ENCODE measurements at regions not wholly inside any gene's neighbourhood (a gene's known extent, or its start where the extent isn't known, plus 50 kb on each side); places are given as distances from the start of the nearest gene placed in this dataset.
A peak's percentile ranks its signal among the peaks of the same experiment; 100 is the strongest.
"Not testable (repeated sequence)": the region's sequence is repeated elsewhere in the genome, so short reads cannot be mapped to it uniquely, and the experiment has no call there.

- no peak for DNase-seq (ENCODE audit: low spot score)
These were observed 298.7 kb upstream of the USP25 start for GRCh38 chr21:15431053-15431452.

- no peak for DNase-seq (ENCODE audit: low spot score)
These were observed 296.7 kb upstream of the USP25 start for GRCh38 chr21:15433091-15433490.

- no peak for DNase-seq (ENCODE audit: low spot score)
These were observed 295.4 kb upstream of the USP25 start for GRCh38 chr21:15434163-15434905.

GRCh38 chr21:15436031-15436430 lies 293.8 kb upstream of the USP25 start:
- no peak for DNase-seq (ENCODE audit: low spot score)

GRCh38 chr21:15437883-15438282 lies 291.9 kb upstream of the USP25 start:
- DNase-seq (ENCODE audit: low spot score): peak; percentile 54

- no peak for DNase-seq (ENCODE audit: low spot score)
These were observed 290.1 kb upstream of the USP25 start for GRCh38 chr21:15439726-15440125.

- DNase-seq (ENCODE audit: low spot score): no peak
These were observed 288.7 kb upstream of the USP25 start for GRCh38 chr21:15441060-15441493.

GRCh38 chr21:15441992-15442391 lies 287.8 kb upstream of the USP25 start:
- DNase-seq (ENCODE audit: low spot score): no peak

- no peak for DNase-seq (ENCODE audit: low spot score)
These were observed 286.9 kb upstream of the USP25 start for GRCh38 chr21:15442743-15443469.

GRCh38 chr21:15443740-15444117 lies 286.1 kb upstream of the USP25 start:
- no peak for DNase-seq (ENCODE audit: low spot score)

- DNase-seq (ENCODE audit: low spot score): no peak
These were observed 285.4 kb upstream of the USP25 start for GRCh38 chr21:15444118-15444960.

- DNase-seq (ENCODE audit: low spot score): no peak
These were observed 284.5 kb upstream of the USP25 start for GRCh38 chr21:15445327-15445726.

GRCh38 chr21:15446223-15446622 lies 283.6 kb upstream of the USP25 start:
- no peak for DNase-seq (ENCODE audit: low spot score)

- no peak for DNase-seq (ENCODE audit: low spot score)
These were observed 280.2 kb upstream of the USP25 start for GRCh38 chr21:15449556-15449955.

GRCh38 chr21:15453261-15453660 lies 276.5 kb upstream of the USP25 start:
- no peak for DNase-seq (ENCODE audit: low spot score)

GRCh38 chr21:15453785-15454184 lies 276.0 kb upstream of the USP25 start:
- DNase-seq (ENCODE audit: low spot score): not testable (repeated sequence)

GRCh38 chr21:15454931-15455330 lies 274.9 kb upstream of the USP25 start:
- DNase-seq (ENCODE audit: low spot score): not testable (repeated sequence)

GRCh38 chr21:15455819-15456462 lies 273.8 kb upstream of the USP25 start:
- DNase-seq (ENCODE audit: low spot score): no peak

- DNase-seq (ENCODE audit: low spot score): no peak
These were observed 271.8 kb upstream of the USP25 start for GRCh38 chr21:15457965-15458364.

- no peak for DNase-seq (ENCODE audit: low spot score)
These were observed 267.7 kb upstream of the USP25 start for GRCh38 chr21:15462092-15462491.

GRCh38 chr21:15466329-15466728 lies 263.5 kb upstream of the USP25 start:
- DNase-seq (ENCODE audit: low spot score): no peak

- no peak for DNase-seq (ENCODE audit: low spot score)
These were observed 261.4 kb upstream of the USP25 start for GRCh38 chr21:15468368-15468767.
